Activated CD8-positive, alpha-beta T cell treated with anti-CD3 and anti-CD28 coated beads for 36 hours (primary cell): ENCODE measurements at regions not wholly inside any gene's neighbourhood (a gene's known extent, or its start where the extent isn't known, plus 50 kb on each side); places are given as distances from the start of the nearest gene placed in this dataset.

Source experiments
- ATAC-seq: fragments of 200-7000 bp; cut with Tn5 transposase; one replicate; pipeline ENCODE4 v1.10.0; 2021; ENCODE audit warnings: mild to moderate bottlenecking, moderate library complexity
- CTCF ChIA-PET: fragments of 350-600 bp; sonication (Branson Sonifier 250); formaldehyde crosslinking; loops from one replicate; lab custom pipeline; 2021; ENCODE audit warnings: antibody characterized with exemption; lab: Charles Lee
- POLR2A ChIA-PET: fragments of 350-600 bp; sonication (Branson Sonifier 250); formaldehyde crosslinking; loops from one replicate; lab custom pipeline; 2021; ENCODE audit warnings: antibody characterized with exemption; lab: Charles Lee
- DNase-seq: peaks from one replicate; pipeline ENCODE4 v3.0.0-alpha.2; 2020
- H3K27ac Mint-ChIP-seq: one replicate; pipeline ENCODE4 v1.8.0; 2021; ENCODE audit warnings: mild to moderate bottlenecking, mixed read lengths
- H3K27me3 Mint-ChIP-seq: one replicate; pipeline ENCODE4 v1.8.0; 2021; ENCODE audit warnings: mixed read lengths
- H3K36me3 Mint-ChIP-seq: one replicate; pipeline ENCODE4 v1.8.0; 2021; ENCODE audit warnings: low read depth, mixed read lengths
- H3K4me1 Mint-ChIP-seq: one replicate; pipeline ENCODE4 v1.8.0; 2021; ENCODE audit warnings: low read depth, mixed read lengths
- H3K4me3 Mint-ChIP-seq: one replicate; pipeline ENCODE4 v1.8.0; 2021; ENCODE audit warnings: mild to moderate bottlenecking, moderate library complexity, mixed read lengths
- H3K9me3 Mint-ChIP-seq: one replicate; pipeline ENCODE4 v1.8.0; 2021; ENCODE audit warnings: mixed read lengths
- intact Hi-C: fragments of 100-400 bp; cut with micrococcal nuclease; formaldehyde crosslinking; loops from one replicate; pipeline ENCODE4 v1.10.0; 2022
- TF ChIP-seq, protein P1 (sequence below): fragments of 200-600 bp; IDR thresholded peaks from one replicate; pipeline ENCODE4 v1.8.0; 2022; ENCODE audit warnings: antibody characterized with exemption, mild to moderate bottlenecking

DNA sequence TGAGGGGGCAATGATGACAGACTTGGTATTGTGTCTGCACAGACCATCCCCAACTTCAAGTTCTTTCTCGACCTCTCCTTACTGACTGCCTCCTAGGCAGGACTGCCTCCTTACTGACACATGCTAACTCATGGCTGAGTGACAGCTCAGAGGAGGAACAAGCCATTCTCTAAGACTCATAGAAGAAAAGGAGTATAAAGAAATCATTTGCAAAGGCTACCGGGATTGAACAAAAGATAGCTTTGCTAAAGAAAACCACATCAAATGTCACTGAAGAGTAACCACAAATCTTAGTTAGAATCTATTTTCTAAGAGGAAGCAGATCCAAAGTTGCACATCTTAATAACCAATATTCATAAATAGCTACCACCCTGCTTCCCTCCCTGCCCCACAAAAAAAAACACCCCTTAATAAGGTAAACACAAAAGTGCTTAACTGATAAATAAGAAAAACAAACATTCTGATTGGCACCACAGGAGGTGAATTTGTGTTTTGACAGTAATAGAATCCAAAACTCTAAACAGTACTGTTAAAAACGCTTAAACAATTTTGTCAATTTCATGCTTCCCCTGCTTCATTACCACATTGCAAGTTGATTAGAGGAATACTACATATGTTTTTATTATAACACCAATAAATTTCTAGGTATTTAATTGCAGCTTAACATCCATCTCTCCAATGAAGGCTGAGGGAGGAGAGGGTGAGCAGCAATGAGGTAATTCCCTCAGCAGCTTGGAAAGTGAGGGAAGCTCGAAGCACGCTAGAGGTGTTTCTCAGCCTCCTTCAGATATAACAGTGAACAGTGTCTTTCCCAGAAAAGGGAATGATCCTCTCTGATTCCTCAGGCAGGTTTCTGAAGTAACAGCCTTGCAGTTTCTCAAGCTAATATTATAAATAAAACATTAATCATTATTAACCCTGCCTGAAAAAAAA lies 160.0 kb downstream of the HNRNPD start:
- peaks cover 16% of the 10 kb centered on the region for H3K4me1 Mint-ChIP-seq
- ChIA-PET POLR2A (no interaction called here), CTCF (interaction anchor here (1.1 to 2.0 kb wide), 4 partner anchors 11 to 146 kb away, joined by 3 to 9 read pairs (median 4); no protein-coding TSS in a partner anchor)
- no peaks in the 10 kb centered on the region for H3K36me3 Mint-ChIP-seq
- TF ChIP-seq, protein P1, sequence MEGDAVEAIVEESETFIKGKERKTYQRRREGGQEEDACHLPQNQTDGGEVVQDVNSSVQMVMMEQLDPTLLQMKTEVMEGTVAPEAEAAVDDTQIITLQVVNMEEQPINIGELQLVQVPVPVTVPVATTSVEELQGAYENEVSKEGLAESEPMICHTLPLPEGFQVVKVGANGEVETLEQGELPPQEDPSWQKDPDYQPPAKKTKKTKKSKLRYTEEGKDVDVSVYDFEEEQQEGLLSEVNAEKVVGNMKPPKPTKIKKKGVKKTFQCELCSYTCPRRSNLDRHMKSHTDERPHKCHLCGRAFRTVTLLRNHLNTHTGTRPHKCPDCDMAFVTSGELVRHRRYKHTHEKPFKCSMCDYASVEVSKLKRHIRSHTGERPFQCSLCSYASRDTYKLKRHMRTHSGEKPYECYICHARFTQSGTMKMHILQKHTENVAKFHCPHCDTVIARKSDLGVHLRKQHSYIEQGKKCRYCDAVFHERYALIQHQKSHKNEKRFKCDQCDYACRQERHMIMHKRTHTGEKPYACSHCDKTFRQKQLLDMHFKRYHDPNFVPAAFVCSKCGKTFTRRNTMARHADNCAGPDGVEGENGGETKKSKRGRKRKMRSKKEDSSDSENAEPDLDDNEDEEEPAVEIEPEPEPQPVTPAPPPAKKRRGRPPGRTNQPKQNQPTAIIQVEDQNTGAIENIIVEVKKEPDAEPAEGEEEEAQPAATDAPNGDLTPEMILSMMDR, result no peak
- no peaks in the 10 kb centered on the region for H3K27me3 Mint-ChIP-seq
- DNase-seq, result peak; percentile 10
- peak; percentile 79 for ATAC-seq
- no peaks in the 10 kb centered on the region for H3K9me3 Mint-ChIP-seq
- intact Hi-C loops, result no loop called here
- H3K4me3 Mint-ChIP-seq, result no peak overlapping the region
- H3K27ac Mint-ChIP-seq, result no peak overlapping the region

DNA sequence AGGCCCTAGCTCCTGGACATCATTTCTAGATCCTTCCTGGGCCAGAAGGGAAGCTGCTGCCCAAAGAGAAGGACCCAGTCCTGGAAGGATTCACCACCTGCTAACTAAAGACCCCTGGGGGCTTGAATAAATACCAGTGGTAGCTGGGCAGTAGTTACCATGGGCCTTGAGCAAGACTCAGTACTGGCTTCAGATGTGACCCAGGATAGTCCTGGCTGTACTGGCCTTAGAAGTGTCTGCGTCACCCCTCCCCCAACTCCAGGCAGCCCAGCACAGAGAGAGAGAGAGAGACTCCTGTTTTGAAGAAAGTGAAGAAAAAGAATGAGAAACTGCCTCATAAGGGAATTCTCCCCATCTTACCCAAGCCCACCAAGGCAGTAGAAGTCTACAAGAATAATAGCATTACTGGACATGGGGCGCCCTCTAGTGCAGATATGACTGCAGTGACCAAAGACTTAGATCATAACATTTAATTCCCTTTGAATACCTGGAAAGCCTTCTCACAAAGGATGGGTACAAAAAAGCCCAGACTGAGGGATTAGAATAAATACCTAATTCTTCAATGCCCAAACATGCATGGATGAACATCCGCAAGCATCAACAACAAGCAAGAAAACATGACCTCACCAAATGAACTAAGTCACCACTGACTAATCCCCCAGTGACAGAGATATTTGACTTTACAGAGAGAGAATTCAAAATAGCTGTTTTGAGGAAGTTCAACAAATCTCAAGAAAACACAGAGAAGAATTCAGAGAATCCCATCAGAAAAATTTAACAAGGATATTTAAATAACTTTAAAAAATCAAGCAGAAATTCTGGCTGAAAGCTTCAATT lies 171.8 kb downstream of the HNRNPD start:
- intact Hi-C loops, result loop anchor here (5.0 kb wide), 1 partner anchor 795 kb away; no protein-coding TSS in a partner anchor
- Mint-ChIP-seq H3K36me3 (no peaks in the 10 kb centered on the region), H3K27me3 (peaks cover 2% of the 10 kb centered on the region), H3K27ac (no peak overlapping the region), H3K9me3 (no peaks in the 10 kb centered on the region), H3K4me3 (no peak overlapping the region), H3K4me1 (no peaks in the 10 kb centered on the region)
- TF ChIP-seq, protein P1, result peak; percentile 77
- peak; percentile 55 for ATAC-seq
- POLR2A ChIA-PET, result no interaction called here
- CTCF ChIA-PET, result interaction anchor here (0.6 to 1.8 kb wide), 20 partner anchors 9 to 797 kb away, joined by 3 to 13 read pairs (median 3); no protein-coding TSS in a partner anchor
- DNase-seq, result peak; percentile 82

DNA sequence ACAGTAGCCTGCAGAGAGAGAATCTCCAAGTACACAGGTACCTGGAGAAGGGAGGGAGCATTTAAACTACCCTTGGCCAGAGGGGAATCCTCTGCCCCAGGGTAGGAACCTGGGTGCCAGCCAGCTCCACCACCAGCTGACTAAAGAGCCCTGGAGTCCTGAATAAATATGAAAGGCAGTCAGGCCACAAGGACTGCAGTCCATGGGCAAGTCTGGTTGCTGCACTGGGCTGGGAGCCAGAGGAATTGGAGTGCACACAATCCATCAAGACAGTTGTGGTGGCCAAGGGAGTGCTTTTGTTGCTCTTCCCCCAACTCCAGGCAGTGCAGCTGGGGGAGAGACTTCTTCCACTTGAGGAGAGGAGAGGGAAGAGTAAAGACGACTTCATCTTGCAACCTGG lies 172.5 kb downstream of the HNRNPD start:
- DNase-seq (no peak), ATAC-seq (no peak)
- Mint-ChIP-seq H3K36me3 (no peaks in the 10 kb centered on the region), H3K27ac (no peak overlapping the region), H3K4me1 (no peaks in the 10 kb centered on the region), H3K27me3 (peaks cover 2% of the 10 kb centered on the region), H3K4me3 (no peak overlapping the region), H3K9me3 (no peaks in the 10 kb centered on the region)
- TF ChIP-seq, protein P1, result no peak
- ChIA-PET POLR2A (no interaction called here), CTCF (interaction anchor here (0.6 to 1.8 kb wide), 14 partner anchors 8 to 796 kb away, joined by 3 to 13 read pairs (median 3); no protein-coding TSS in a partner anchor)
- intact Hi-C loops, result loop anchor here (5.0 kb wide), 1 partner anchor 794 kb away; no protein-coding TSS in a partner anchor

DNA sequence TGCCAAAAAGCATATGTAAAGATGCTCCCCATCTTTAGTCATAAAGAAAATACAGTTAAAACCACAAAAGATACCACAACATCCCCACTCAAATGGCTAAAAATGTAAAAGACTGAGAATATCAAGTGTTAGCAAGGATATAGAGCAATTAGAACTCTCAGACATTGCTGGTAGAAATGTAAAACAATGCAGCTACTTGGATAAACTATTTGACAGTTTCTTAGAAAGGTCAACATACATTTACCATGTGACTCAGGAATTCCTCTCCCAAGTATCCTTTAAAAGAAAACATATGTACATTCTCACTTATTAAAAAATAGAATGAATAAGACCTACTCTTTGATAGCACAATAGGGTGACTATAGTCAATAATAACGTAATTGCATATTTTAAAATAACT lies 173.7 kb downstream of the HNRNPD start:
- DNase-seq (no peak), ATAC-seq (no peak)
- Mint-ChIP-seq H3K27ac (no peak overlapping the region), H3K36me3 (no peaks in the 10 kb centered on the region), H3K9me3 (no peaks in the 10 kb centered on the region), H3K4me1 (no peaks in the 10 kb centered on the region), H3K27me3 (peaks cover 2% of the 10 kb centered on the region), H3K4me3 (no peak overlapping the region)
- ChIA-PET POLR2A (no interaction called here), CTCF (no interaction called here)
- intact Hi-C loops, result loop anchor here (5.0 kb wide), 1 partner anchor 793 kb away; no protein-coding TSS in a partner anchor
- TF ChIP-seq, protein P1, result no peak
